Small intestine (tissue), 7 donors: ENCODE measurements at regions not wholly inside any gene's neighbourhood (a gene's known extent, or its start where the extent isn't known, plus 50 kb on each side); places are given as distances from the start of the nearest gene placed in this dataset.

Experiments used
- DNase-seq, 2 donors: peaks; one replicate each; pipeline versions ENCODE4 v3.0.0 to v3.0.0-alpha.2; 2013
- FAIRE-seq: peaks from 2 replicates; lab custom pipeline; 2012; peaks lifted over from hg19 to GRCh38; lab: Jason Lieb, UNC
- H3K27ac ChIP-seq, 3 donors: one replicate each; pipeline ENCODE4 v1.5.1; 2013; ENCODE audit warnings: low read length in 2 of 3, mild to moderate bottlenecking in 2 of 3, control low read depth in 1 of 3, inconsistent platforms in 1 of 3, low read depth in 1 of 3, moderate library complexity in 1 of 3
- H3K27me3 ChIP-seq, 3 donors: one replicate each; pipeline ENCODE4 v1.6.1; 2013; ENCODE audit warnings: low read length in 3 of 3, inconsistent platforms in 1 of 3; ENCODE audit not compliant: control insufficient read depth in 3 of 3, insufficient read depth in 3 of 3
- H3K36me3 ChIP-seq, 3 donors: one replicate each; pipeline ENCODE4 v1.6.1; 2013; ENCODE audit warnings: low read length in 3 of 3, inconsistent platforms in 1 of 3, low read depth in 1 of 3, mild to moderate bottlenecking in 1 of 3, moderate library complexity in 1 of 3; ENCODE audit not compliant: control insufficient read depth in 3 of 3, insufficient read depth in 2 of 3
- H3K4me1 ChIP-seq, 3 donors: one replicate each; pipeline ENCODE4 v1.6.1; 2013; ENCODE audit warnings: low read length in 2 of 3, inconsistent platforms in 1 of 3, low read depth in 1 of 3, mild to moderate bottlenecking in 1 of 3, moderate library complexity in 1 of 3; ENCODE audit not compliant: control insufficient read depth in 3 of 3, insufficient read depth in 2 of 3
- H3K4me3 ChIP-seq, 3 donors: one replicate each; pipeline ENCODE4 v1.5.1; 2013; ENCODE audit warnings: low read length in 3 of 3, control low read depth in 1 of 3, inconsistent platforms in 1 of 3, low read depth in 1 of 3, mild to moderate bottlenecking in 1 of 3, moderate library complexity in 1 of 3
- H3K9me3 ChIP-seq, 2 donors: one replicate each; pipeline ENCODE4 v1.6.1; 2013; ENCODE audit warnings: low read depth in 1 of 2, low read length in 1 of 2; ENCODE audit not compliant: control insufficient read depth in 2 of 2, insufficient read depth in 1 of 2
- WGBS, 3 donors: extraction: QIAGEN DNeasy Blood & Tissue Kit; methylation state at CpG; one replicate each; pipeline ENCODE4 v1.1.7; 2013; 5-methylcytosine and 5-hydroxymethylcytosine counted together
- donor health status: healthy with polysubstance abuse.
- donor health status: control.
- donor health status: control.
- donor health status: Bipolar disorder and iron deficiency.
- donor health status: healthy.

DNA sequence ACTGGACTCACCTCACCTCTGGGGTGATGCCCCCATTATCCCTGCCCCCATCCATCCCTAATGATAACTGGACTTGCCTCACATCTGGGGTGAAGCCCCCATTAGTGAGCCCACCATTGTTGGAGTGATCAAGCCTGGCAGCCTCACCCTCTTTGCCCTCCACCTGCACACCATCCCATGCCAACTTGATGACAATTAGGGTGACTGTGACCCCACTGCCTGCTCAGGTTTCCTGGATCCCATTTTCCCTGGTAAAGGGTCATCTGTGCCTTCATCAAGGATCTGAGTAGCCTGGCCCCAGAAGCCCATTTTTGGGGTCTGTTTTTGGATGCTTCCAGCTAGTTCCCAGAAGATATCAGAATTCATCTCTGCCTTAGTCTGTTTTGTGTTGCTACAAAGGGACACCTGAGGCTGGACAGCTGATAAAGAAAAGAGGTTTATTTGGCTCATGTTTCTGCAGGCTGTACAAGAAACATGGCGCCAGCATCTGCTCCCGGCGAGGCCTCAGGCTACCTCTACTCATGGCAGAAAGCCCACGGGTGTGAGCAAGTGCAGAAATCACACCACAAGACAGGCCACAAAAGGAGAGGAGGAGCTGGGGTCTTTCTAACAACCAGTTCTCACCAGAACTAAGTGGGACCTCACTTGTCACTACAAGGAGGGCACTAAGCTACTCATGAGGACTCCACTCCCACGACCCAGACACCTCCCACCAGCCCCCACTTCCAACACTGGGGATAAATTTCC is 196.4 kb upstream of the TWIST2 start:
- DNase-seq: no peak
- Histone ChIP-seq H3K27me3 (no peaks in the 10 kb centered on the region), H3K27ac (no peak overlapping the region), H3K9me3 (peaks cover 0 to 4% of the 10 kb centered on the region in 2 donors), H3K36me3 (no peaks in the 10 kb centered on the region), H3K4me1 (no peaks in the 10 kb centered on the region), H3K4me3 (no peak overlapping the region)
- no peak for FAIRE-seq
- 62 to 87% (median 63%) methylated on average over 5 of the region's 5 CpGs for WGBS, 3 donors

DNA sequence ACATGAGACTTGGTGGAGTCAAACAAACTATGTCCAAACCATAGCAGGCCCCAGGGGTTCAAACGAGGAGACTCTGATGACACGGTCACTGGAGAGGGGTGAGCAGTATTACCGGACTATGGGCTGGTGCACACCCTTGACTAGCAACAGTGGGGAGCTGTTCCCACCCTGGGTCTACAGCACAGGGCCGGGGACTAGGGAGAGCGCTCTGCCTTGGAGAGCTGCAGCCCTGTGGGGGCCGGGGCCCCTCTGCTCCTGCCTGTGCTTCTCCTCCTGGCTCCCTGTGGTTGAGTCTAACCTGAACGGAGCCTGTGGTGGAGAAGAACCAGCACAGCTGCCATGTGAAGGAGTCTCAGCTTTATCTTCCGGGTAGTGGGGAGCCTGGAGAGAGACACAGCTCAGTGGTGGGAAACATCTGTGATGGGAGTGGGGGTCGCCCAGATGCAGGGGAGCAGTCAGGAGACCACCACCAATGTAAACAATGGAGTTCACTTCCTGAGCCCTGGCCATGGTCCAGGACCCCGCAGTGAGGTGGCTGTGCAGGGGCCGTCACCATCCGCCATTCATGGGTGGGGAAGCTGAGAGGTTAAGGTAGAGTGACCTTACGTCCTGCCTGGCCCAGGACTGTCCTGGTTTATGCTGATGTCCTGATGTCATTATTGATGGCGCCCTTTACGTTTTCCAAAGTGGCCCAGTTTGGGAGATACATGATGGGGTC is 195.7 kb upstream of the TWIST2 start:
- 85 to 88% (median 87%) methylated on average over 15 of the region's 15 CpGs for WGBS, 3 donors
- H3K4me1 ChIP-seq: no peaks in the 10 kb centered on the region
- no peaks in the 10 kb centered on the region for H3K27me3 ChIP-seq
- no peak overlapping the region for H3K27ac ChIP-seq
- no peaks in the 10 kb centered on the region for H3K36me3 ChIP-seq
- H3K4me3 ChIP-seq: no peak overlapping the region
- FAIRE-seq (no peak), DNase-seq (no peak)
- peaks cover 0 to 4% of the 10 kb centered on the region in 2 donors for H3K9me3 ChIP-seq

DNA sequence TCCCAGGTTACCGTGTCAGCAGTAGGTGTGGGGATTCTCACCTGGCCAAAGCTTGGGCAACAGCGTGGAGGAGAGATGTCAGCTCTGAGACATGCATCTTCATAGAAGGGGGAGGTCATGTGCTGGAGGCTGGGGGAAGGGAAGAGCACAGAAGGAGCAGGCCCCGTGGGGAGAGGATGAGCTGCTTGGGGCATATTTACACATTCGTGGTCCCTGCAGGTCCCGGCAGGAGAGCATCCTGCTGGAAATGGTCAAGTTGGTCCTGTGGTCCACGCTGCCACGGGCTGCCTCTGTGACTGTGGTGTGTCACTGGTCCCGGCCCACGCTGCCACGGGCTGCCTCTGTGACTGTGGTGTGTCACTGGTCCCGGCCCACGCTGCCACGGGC is 195.1 kb upstream of the TWIST2 start:
- Histone ChIP-seq H3K27me3 (no peaks in the 10 kb centered on the region), H3K27ac (no peak overlapping the region), H3K4me1 (no peaks in the 10 kb centered on the region), H3K36me3 (no peaks in the 10 kb centered on the region), H3K4me3 (no peak overlapping the region), H3K9me3 (peaks cover 0 to 4% of the 10 kb centered on the region in 2 donors)
- FAIRE-seq: no peak
- 88 to 91% (median 89%) methylated on average over 4 to 10 of the region's 13 CpGs for WGBS, 3 donors
- DNase-seq: no peak

DNA sequence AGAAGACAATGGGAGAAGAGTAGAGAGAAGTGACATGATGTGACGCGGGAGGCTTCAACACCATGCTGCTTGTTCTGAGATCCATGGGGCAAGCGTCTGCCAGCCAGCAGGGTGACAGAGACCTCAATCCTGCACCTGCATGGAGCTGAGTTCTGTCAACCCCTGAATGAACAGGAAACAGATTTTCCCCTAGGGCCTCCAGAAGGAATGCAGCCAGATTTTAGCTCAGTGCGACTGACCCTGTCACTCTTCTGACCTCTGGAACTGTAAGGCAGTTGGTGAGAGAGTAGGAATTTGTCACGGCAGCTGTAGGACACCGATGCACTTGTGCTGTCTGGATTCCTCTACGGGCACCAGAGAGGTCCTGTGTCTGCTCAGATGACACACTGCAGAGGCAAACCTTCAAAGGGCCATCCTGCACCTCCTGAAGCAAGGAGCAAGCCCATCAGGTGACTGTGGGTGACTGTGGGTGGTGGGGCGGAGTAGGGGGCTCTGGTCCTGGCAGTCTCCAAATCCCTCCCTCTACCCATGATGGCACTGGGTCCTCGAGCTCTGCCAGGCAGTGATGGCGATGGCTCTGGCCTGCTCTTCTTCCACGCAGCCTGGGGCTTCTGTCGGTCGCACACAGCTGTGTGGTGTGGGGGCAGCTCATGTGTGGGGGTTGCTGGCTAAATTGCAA is 194.3 kb upstream of the TWIST2 start:
- Histone ChIP-seq H3K4me1 (no peaks in the 10 kb centered on the region), H3K9me3 (peaks cover 0 to 4% of the 10 kb centered on the region in 2 donors), H3K4me3 (no peak overlapping the region), H3K27ac (no peak overlapping the region), H3K36me3 (no peaks in the 10 kb centered on the region), H3K27me3 (no peaks in the 10 kb centered on the region)
- WGBS, 3 donors: 61 to 78% (median 67%) methylated on average over 13 of the region's 13 CpGs
- FAIRE-seq (no peak), DNase-seq (no peak)

DNA sequence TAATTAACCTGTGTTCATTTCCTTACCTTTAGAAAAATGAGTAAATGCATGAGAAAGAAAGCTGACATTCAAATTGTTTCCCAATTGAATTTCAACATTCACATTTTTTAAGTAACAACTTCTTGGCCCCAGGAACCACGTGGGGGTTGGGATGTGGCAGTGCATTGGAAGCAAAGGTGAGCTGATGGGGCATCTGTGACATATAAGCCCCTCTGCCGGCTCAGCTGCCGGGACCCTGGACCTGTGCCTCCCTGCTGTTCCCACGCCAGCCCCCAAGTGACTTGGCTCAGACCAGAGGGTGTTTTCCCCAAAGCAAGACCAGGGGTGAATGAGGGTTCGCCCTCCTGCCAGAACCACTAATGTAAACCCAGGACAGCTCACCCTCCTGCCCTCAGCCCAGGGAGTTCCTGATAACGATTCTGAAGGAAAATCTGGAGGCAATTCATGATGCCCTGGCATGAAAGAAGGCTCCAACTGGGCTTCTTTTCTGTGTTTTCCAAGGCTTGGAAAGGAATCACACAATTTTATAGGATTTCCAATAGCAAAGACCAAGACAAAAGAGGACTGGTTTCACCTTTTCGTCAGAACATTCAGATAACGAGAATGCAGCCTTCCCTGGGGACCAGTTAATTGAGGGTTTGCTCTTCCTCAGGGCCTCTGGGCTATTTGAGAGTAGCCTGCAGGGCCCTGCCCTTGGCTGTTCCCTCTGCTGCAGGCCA is 193.2 kb upstream of the TWIST2 start:
- Histone ChIP-seq H3K27ac (no peak overlapping the region), H3K9me3 (peaks cover 0 to 4% of the 10 kb centered on the region in 2 donors), H3K4me3 (no peak overlapping the region), H3K36me3 (no peaks in the 10 kb centered on the region), H3K27me3 (no peaks in the 10 kb centered on the region), H3K4me1 (no peaks in the 10 kb centered on the region)
- 63 to 74% (median 66%) methylated on average over 8 of the region's 8 CpGs for WGBS, 3 donors
- DNase-seq (no peak), FAIRE-seq (no peak)

DNA sequence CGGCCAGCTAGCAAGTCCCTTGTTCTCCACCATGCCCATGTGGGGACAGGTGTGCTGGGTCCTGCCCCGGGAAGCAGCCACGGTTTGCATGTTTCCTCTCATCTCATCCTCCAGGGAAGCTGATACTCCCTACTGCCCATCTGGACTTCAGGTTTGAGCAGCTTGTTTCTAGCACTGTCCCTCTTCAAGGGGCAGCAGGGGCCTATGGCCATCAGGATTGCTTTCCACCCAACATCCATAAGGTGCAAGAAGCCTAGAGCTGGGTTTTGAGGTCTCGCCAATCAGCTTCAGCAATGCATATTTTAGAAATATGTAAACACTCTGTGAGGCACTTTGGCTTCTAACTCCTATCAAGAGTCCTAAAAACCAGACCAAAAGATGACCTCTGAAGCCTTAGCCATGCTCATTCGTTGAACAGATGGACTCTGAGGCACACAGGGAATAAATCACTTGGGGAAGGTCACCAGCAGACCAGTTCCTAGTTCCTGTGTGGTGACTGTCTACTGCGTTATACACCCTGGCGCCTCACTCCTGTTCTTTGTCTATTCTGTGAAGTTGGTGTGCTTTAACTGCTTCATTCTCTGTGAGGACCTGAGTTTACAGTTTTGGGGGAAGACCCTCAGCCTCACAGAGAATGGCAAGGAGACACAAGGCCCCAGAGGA is 192.6 kb upstream of the TWIST2 start:
- DNase-seq: no peak
- Histone ChIP-seq H3K4me1 (no peaks in the 10 kb centered on the region), H3K27ac (no peak overlapping the region), H3K36me3 (no peaks in the 10 kb centered on the region), H3K9me3 (peaks cover 0 to 4% of the 10 kb centered on the region in 2 donors), H3K4me3 (no peak overlapping the region), H3K27me3 (no peaks in the 10 kb centered on the region)
- whole genome bisulfite sequencing, 3 donors: 61 to 74% (median 65%) methylated on average over 7 of the region's 7 CpGs
- FAIRE-seq: no peak

DNA sequence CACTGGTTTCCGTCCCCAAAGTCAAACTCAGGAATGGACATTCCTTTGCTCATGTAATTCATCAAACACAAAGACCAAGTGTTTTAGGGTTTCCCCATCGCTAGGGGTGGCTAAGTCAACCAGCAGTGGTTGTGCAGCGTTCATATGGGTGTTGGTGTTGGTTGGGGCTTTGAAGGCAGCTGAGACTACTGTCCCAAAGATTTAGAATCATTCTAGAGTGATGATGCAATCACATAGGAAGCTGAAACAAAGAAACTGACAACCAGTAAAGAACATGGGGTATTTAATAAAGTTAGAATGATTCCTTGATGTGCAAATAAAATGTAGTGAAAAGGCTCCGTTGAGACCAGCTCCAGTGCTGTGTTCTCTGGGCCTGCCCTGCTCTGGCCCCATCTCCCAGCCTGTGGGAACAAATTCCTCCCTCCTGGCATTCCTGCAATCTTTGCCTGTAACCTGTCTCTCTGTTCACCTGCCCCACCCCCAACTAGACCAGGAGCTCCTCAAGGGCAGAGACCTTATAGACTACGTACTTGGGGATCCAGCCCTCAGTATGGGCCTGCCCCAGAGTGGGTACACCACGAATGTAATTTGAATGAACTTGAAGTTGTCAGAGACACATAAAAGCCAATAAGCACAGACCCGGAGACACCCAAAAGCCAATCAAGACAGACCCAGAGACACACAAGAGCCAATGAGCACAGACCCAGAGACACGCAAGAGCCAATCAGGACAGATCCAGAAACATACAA is 191.7 kb upstream of the TWIST2 start:
- FAIRE-seq (no peak), DNase-seq (no peak)
- H3K9me3 ChIP-seq: peaks cover 0 to 4% of the 10 kb centered on the region in 2 donors
- no peaks in the 10 kb centered on the region for H3K36me3 ChIP-seq
- no peaks in the 10 kb centered on the region for H3K27me3 ChIP-seq
- no peak overlapping the region for H3K4me3 ChIP-seq
- no peaks in the 10 kb centered on the region for H3K4me1 ChIP-seq
- 55 to 90% (median 73%) methylated on average over 8 of the region's 8 CpGs for WGBS, 3 donors
- H3K27ac ChIP-seq: no peak overlapping the region
